H9 (cell line): ENCODE measurements at regions not wholly inside any gene's neighbourhood (a gene's known extent, or its start where the extent isn't known, plus 50 kb on each side); places are given as distances from the start of the nearest gene placed in this dataset.
A peak's percentile ranks its signal among the peaks of the same experiment; 100 is the strongest.

Experiments
- DNase-seq: peaks from one replicate; pipeline ENCODE4 v3.0.0-alpha.2; 2017
- H2AFZ ChIP-seq: one replicate; pipeline ENCODE4 v1.6.1; 2013; ENCODE audit warnings: mild to moderate bottlenecking, low read length, control low read depth, moderate library complexity
- H2AK5ac ChIP-seq: 2 replicates; pipeline ENCODE4 v1.6.1; 2013; ENCODE audit warnings: low read length, control low read depth, mixed read lengths; ENCODE audit not compliant: insufficient read length
- H2BK120ac ChIP-seq: one replicate; pipeline ENCODE4 v1.6.1; 2013; ENCODE audit warnings: low read depth, mild to moderate bottlenecking, low read length, control low read depth, inconsistent platforms; ENCODE audit not compliant: poor library complexity, severe bottlenecking
- H2BK12ac ChIP-seq: 2 replicates; pipeline ENCODE4 v1.6.1; 2013; ENCODE audit warnings: low read length, control low read depth, mixed read lengths, low read depth; ENCODE audit not compliant: insufficient read length
- H2BK15ac ChIP-seq: 2 replicates; pipeline ENCODE4 v1.6.1; 2013; ENCODE audit warnings: low read depth, low read length, control low read depth
- H2BK20ac ChIP-seq: one replicate; pipeline ENCODE4 v1.6.1; 2013; ENCODE audit warnings: low read depth, mild to moderate bottlenecking, low read length, control low read depth, inconsistent platforms; ENCODE audit not compliant: poor library complexity, severe bottlenecking
- H2BK5ac ChIP-seq: 2 replicates; pipeline ENCODE4 v1.6.1; 2013; ENCODE audit warnings: low read length, control low read depth, mixed read lengths; ENCODE audit not compliant: insufficient read length
- H3K14ac ChIP-seq: 2 replicates; pipeline ENCODE4 v1.6.1; 2013; ENCODE audit warnings: low read length, control low read depth; ENCODE audit not compliant: insufficient read depth
- H3K18ac ChIP-seq: 2 replicates; pipeline ENCODE4 v1.6.1; 2013; ENCODE audit warnings: low read depth, mild to moderate bottlenecking, mixed read lengths, low read length, control low read depth; ENCODE audit not compliant: insufficient read length
- H3K23ac ChIP-seq: 2 replicates; pipeline ENCODE4 v1.6.1; 2013; ENCODE audit warnings: low read length, control low read depth, mixed read lengths, low read depth; ENCODE audit not compliant: insufficient read length
- H3K23me2 ChIP-seq: 2 replicates; pipeline ENCODE4 v1.6.1; 2013; ENCODE audit warnings: low read depth, mild to moderate bottlenecking, mixed read lengths, low read length, control low read depth; ENCODE audit not compliant: insufficient read length, poor library complexity, severe bottlenecking
- H3K27ac ChIP-seq: 2 replicates; pipeline ENCODE4 v1.5.1; 2013; ENCODE audit warnings: low read length, control low read depth, mixed read lengths, low read depth; ENCODE audit not compliant: insufficient read length
- H3K27me3 ChIP-seq: 2 replicates; pipeline ENCODE4 v1.6.1; 2013; ENCODE audit warnings: low read length, control low read depth, inconsistent platforms; ENCODE audit not compliant: insufficient read depth
- H3K4ac ChIP-seq: 2 replicates; pipeline ENCODE4 v1.6.1; 2013; ENCODE audit warnings: low read depth, mild to moderate bottlenecking, control low read depth, inconsistent platforms, low read length, moderate library complexity
- H3K4me1 ChIP-seq: 2 replicates; pipeline ENCODE4 v1.6.1; 2013; ENCODE audit warnings: low read length, control low read depth, inconsistent platforms; ENCODE audit not compliant: insufficient read depth
- H3K4me2 ChIP-seq: 2 replicates; pipeline ENCODE4 v1.6.1; 2013; ENCODE audit warnings: low read length, control low read depth, mixed read lengths; ENCODE audit not compliant: insufficient read length, insufficient read depth
- H3K56ac ChIP-seq: 2 replicates; pipeline ENCODE4 v1.6.1; 2013; ENCODE audit warnings: low read depth, mild to moderate bottlenecking, mixed read lengths, low read length, control low read depth; ENCODE audit not compliant: insufficient read length
- H3K79me1 ChIP-seq: 2 replicates; pipeline ENCODE4 v1.6.1; 2013; ENCODE audit warnings: low read depth, mild to moderate bottlenecking, moderate library complexity, low read length, control low read depth, inconsistent platforms; ENCODE audit not compliant: insufficient read depth, poor library complexity, severe bottlenecking
- H3K79me2 ChIP-seq: 2 replicates; pipeline ENCODE4 v1.6.1; 2013; ENCODE audit warnings: low read length, control low read depth, inconsistent platforms; ENCODE audit not compliant: insufficient read depth
- H3K9ac ChIP-seq: 2 replicates; pipeline ENCODE4 v1.6.1; 2013; ENCODE audit warnings: low read length, control low read depth, mixed read lengths; ENCODE audit not compliant: insufficient read length; ENCODE audit errors: extremely low read depth
- H3K9me3 ChIP-seq: one replicate; pipeline ENCODE4 v1.6.1; 2013; ENCODE audit warnings: low read depth, low read length, inconsistent platforms; ENCODE audit not compliant: control insufficient read depth
- H3T11ph ChIP-seq: one replicate; pipeline ENCODE4 v1.6.1; 2013; ENCODE audit warnings: mild to moderate bottlenecking, low read length, control low read depth, inconsistent platforms
- H4K20me1 ChIP-seq: one replicate; pipeline ENCODE4 v1.6.1; 2013; ENCODE audit not compliant: control insufficient read depth, insufficient read length, insufficient read depth
- H4K5ac ChIP-seq: 2 replicates; pipeline ENCODE4 v1.6.1; 2013; ENCODE audit warnings: low read depth, mild to moderate bottlenecking, mixed read lengths, low read length, control low read depth; ENCODE audit not compliant: insufficient read length
- H4K8ac ChIP-seq: replicated peaks from 2 replicates; pipeline ENCODE4 v1.6.1; 2013; ENCODE audit warnings: low read length, control low read depth, mixed read lengths, low read depth; ENCODE audit not compliant: insufficient read length
- H4K91ac ChIP-seq: 2 replicates; pipeline ENCODE4 v1.6.1; 2013; ENCODE audit warnings: low read depth, mild to moderate bottlenecking, moderate library complexity, mixed read lengths, low read length, control low read depth; ENCODE audit not compliant: insufficient read length
- H3K27ac Mint-ChIP-seq, 3 experiments: 2 replicates in 2 of 3; 3 replicates in 1 of 3; pipeline ENCODE4 v1.8.0; 2020 to 2021; ENCODE audit warnings: mixed read lengths in 3 of 3, mild to moderate bottlenecking in 1 of 3, moderate library complexity in 1 of 3
- H3K27me3 Mint-ChIP-seq: 2 replicates; pipeline ENCODE4 v1.8.0; 2021; ENCODE audit warnings: low read depth, mild to moderate bottlenecking, moderate library complexity, mixed read lengths
- H3K36me3 Mint-ChIP-seq, 3 experiments: 2 replicates in 2 of 3; 3 replicates in 1 of 3; pipeline ENCODE4 v1.8.0; 2020 to 2021; ENCODE audit warnings: low read depth in 3 of 3, mixed read lengths in 3 of 3; ENCODE audit not compliant: insufficient read depth in 1 of 3
- H3K4me1 Mint-ChIP-seq, 2 experiments: 2 replicates each; pipeline ENCODE4 v1.8.0; 2020; ENCODE audit warnings: mixed read lengths in 2 of 2
- H3K4me3 Mint-ChIP-seq, 2 experiments: 2 replicates in 1 of 2; 3 replicates in 1 of 2; pipeline ENCODE4 v1.8.0; 2020 to 2021; ENCODE audit warnings: mild to moderate bottlenecking in 2 of 2, mixed read lengths in 2 of 2, moderate library complexity in 1 of 2
- H3K9me3 Mint-ChIP-seq, 2 experiments: 2 replicates in 1 of 2; 3 replicates in 1 of 2; pipeline ENCODE4 v1.8.0; 2020; ENCODE audit warnings: mild to moderate bottlenecking in 2 of 2, mixed read lengths in 2 of 2, moderate library complexity in 1 of 2
- WGBS: extraction: QIAGEN DNeasy Blood & Tissue Kit; methylation state at CpG from one replicate; pipeline ENCODE4 v1.1.7; 2013; ENCODE audit warnings: missing lambda C conversion rate, low lambda C conversion rate, mixed read lengths; ENCODE audit not compliant: insufficient read length; ENCODE audit errors: extremely low coverage; 5-methylcytosine and 5-hydroxymethylcytosine counted together
- TF ChIP-seq, protein P1 (sequence below): fragments of 200-600 bp; sonication (generic); conservative IDR thresholded peaks from 3 replicates; pipeline ENCODE4 v1.8.0; 2021; ENCODE audit warnings: antibody characterized with exemption, mild to moderate bottlenecking

GRCh38 chr5:178793151-178793550 is 62.7 kb upstream of the ZNF354A start:
- H4K8ac ChIP-seq, result no peak overlapping the region
- H3K9me3 Mint-ChIP-seq, result peaks cover 26 to 74% of the 10 kb centered on the region in 2 experiments
- no peaks in the 10 kb centered on the region for H3K79me1 ChIP-seq
- H3K56ac ChIP-seq, result no peak overlapping the region
- peaks cover 3 to 7% of the 10 kb centered on the region in 2 experiments; a peak in 2 of 4 replicates for H3K4me1 Mint-ChIP-seq
- H3K27me3 ChIP-seq, result no peaks in the 10 kb centered on the region
- H3K4me1 ChIP-seq, result no peaks in the 10 kb centered on the region
- no peak overlapping the region for H3K14ac ChIP-seq
- no peak overlapping the region for H4K5ac ChIP-seq
- H3K4me2 ChIP-seq, result no peak overlapping the region
- no peak overlapping the region for H3T11ph ChIP-seq
- H2BK12ac ChIP-seq, result no peak overlapping the region
- no peak overlapping the region for H2BK120ac ChIP-seq
- H3K27me3 Mint-ChIP-seq, result peaks cover 4% of the 10 kb centered on the region; the same call in 1 of the 2 replicates
- peak; percentile 90 for DNase-seq
- no peak overlapping the region for H3K18ac ChIP-seq
- H3K79me2 ChIP-seq, result no peaks in the 10 kb centered on the region
- no peak overlapping the region for H2BK20ac ChIP-seq
- no peak overlapping the region for H3K23ac ChIP-seq
- H3K36me3 Mint-ChIP-seq, result peaks cover 0 to 4% (median 0%) of the 10 kb centered on the region in 3 experiments; a peak in 1 of 7 replicates
- TF ChIP-seq, protein P1, sequence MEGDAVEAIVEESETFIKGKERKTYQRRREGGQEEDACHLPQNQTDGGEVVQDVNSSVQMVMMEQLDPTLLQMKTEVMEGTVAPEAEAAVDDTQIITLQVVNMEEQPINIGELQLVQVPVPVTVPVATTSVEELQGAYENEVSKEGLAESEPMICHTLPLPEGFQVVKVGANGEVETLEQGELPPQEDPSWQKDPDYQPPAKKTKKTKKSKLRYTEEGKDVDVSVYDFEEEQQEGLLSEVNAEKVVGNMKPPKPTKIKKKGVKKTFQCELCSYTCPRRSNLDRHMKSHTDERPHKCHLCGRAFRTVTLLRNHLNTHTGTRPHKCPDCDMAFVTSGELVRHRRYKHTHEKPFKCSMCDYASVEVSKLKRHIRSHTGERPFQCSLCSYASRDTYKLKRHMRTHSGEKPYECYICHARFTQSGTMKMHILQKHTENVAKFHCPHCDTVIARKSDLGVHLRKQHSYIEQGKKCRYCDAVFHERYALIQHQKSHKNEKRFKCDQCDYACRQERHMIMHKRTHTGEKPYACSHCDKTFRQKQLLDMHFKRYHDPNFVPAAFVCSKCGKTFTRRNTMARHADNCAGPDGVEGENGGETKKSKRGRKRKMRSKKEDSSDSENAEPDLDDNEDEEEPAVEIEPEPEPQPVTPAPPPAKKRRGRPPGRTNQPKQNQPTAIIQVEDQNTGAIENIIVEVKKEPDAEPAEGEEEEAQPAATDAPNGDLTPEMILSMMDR, result peak; percentile 80
- H3K27ac Mint-ChIP-seq, result no peak overlapping the region
- no peak overlapping the region for H2AFZ ChIP-seq
- H3K23me2 ChIP-seq, result no peaks in the 10 kb centered on the region
- H3K4ac ChIP-seq, result no peak overlapping the region
- no peak overlapping the region for H3K9ac ChIP-seq
- WGBS, result no CpG with 5 or more reads among the region's 12 CpGs
- H3K9me3 ChIP-seq, result no peaks in the 10 kb centered on the region
- no peak overlapping the region for H2BK5ac ChIP-seq
- no peak overlapping the region for H2AK5ac ChIP-seq
- no peak overlapping the region for H4K91ac ChIP-seq
- no peak overlapping the region for H2BK15ac ChIP-seq
- no peaks in the 10 kb centered on the region for H4K20me1 ChIP-seq
- H3K4me3 Mint-ChIP-seq, result no peak overlapping the region
- no peak overlapping the region for H3K27ac ChIP-seq
